Caco-2 (cell line): ENCODE measurements at regions not wholly inside any gene's neighbourhood (a gene's known extent, or its start where the extent isn't known, plus 50 kb on each side); places are given as distances from the start of the nearest gene placed in this dataset.

Experiments used
- BruUV-seq: library from RNA; stranded (reverse); fragments of 400-500 nt; replicated peaks from 2 replicates; lab custom pipeline; 2021; lab: Mats Ljungman, UMichigan
- CTCF ChIA-PET: fragments of 300-600 bp; sonication (Branson Sonifier 250); formaldehyde crosslinking; loops from one replicate; lab custom pipeline; 2022; ENCODE audit warnings: antibody characterized with exemption; lab: Charles Lee
- POLR2A ChIA-PET: fragments of 300-600 bp; sonication (Branson Sonifier 250); formaldehyde crosslinking; loops from one replicate; lab custom pipeline; 2022; ENCODE audit warnings: antibody characterized with exemption; lab: Charles Lee
- DNase-seq, 2 experiments: peaks; one replicate each; pipeline versions ENCODE4 v3.0.0 to v3.0.0-alpha.2; 2020 to 2022
- H3K27me3 ChIP-seq: replicated peaks from 2 replicates; pipeline ENCODE4 v1.6.0; 2011; ENCODE audit warnings: low read length; ENCODE audit not compliant: control insufficient read depth, insufficient read depth
- H3K36me3 ChIP-seq: 2 replicates; pipeline ENCODE4 v1.5.1; 2011; ENCODE audit warnings: low read length; ENCODE audit not compliant: control insufficient read depth, insufficient read depth
- H3K4me1 ChIP-seq: fragments of 250-450 bp; sonication (Bioruptor Pico); 2 replicates; pipeline ENCODE4 v1.5.1; 2020; ENCODE audit warnings: mild to moderate bottlenecking
- H3K4me3 ChIP-seq: 2 replicates; pipeline ENCODE4 v1.5.1; 2011; ENCODE audit warnings: low read depth, mild to moderate bottlenecking, control low read depth, low read length
- H3K9me3 ChIP-seq: fragments of 250-450 bp; sonication (Bioruptor Pico); 2 replicates; pipeline ENCODE4 v1.5.1; 2020; ENCODE audit warnings: mild to moderate bottlenecking, moderate library complexity
- H3K27ac Mint-ChIP-seq: one replicate; pipeline ENCODE4 v1.8.0; 2022; ENCODE audit warnings: mixed read lengths; ENCODE audit not compliant: unreplicated experiment
- H3K27me3 Mint-ChIP-seq: one replicate; pipeline ENCODE4 v1.8.0; 2022; ENCODE audit warnings: mixed read lengths; ENCODE audit not compliant: insufficient read depth, unreplicated experiment
- H3K36me3 Mint-ChIP-seq: one replicate; pipeline ENCODE4 v1.8.0; 2022; ENCODE audit warnings: mild to moderate bottlenecking, mixed read lengths; ENCODE audit not compliant: insufficient read depth, unreplicated experiment
- H3K4me1 Mint-ChIP-seq: one replicate; pipeline ENCODE4 v1.8.0; 2022; ENCODE audit warnings: low read depth, mixed read lengths; ENCODE audit not compliant: unreplicated experiment
- H3K4me3 Mint-ChIP-seq: one replicate; pipeline ENCODE4 v1.8.0; 2022; ENCODE audit warnings: mild to moderate bottlenecking, moderate library complexity, mixed read lengths; ENCODE audit not compliant: unreplicated experiment
- H3K9me3 Mint-ChIP-seq: one replicate; pipeline ENCODE4 v1.8.0; 2022; ENCODE audit warnings: mixed read lengths; ENCODE audit not compliant: unreplicated experiment
- CTCF ChIP-seq, 2 experiments: fragments of 200-600 bp in 1 of 2; IDR thresholded peaks; 1 replicate in 1 of 2; 2 replicates in 1 of 2; pipeline versions ENCODE4 v1.5.1 to v1.8.0; 2011 to 2022; ENCODE audit warnings: antibody characterized with exemption in 1 of 2, control low read depth in 1 of 2, inconsistent platforms in 1 of 2, low read depth in 1 of 2, low read length in 1 of 2, mild to moderate bottlenecking in 1 of 2, moderate library complexity in 1 of 2; ENCODE audit not compliant: insufficient read depth in 1 of 2, severe bottlenecking in 1 of 2, unreplicated experiment in 1 of 2
- intact Hi-C: fragments of 100-400 bp; cut with micrococcal nuclease; formaldehyde crosslinking; loops from one replicate; pipeline ENCODE4 v1.10.0; 2022; ENCODE audit not compliant: unreplicated experiment

GRCh38 chr2:16321872-16322271 lies 343.8 kb downstream of the CYRIA start:
- no peak overlapping the region for H3K4me3 Mint-ChIP-seq
- peak overlapping the region; percentile 90 for H3K27ac Mint-ChIP-seq
- peaks cover 76% of the 10 kb centered on the region for H3K4me1 Mint-ChIP-seq
- no peaks in the 10 kb centered on the region for H3K27me3 ChIP-seq
- no peaks in the 10 kb centered on the region for H3K9me3 ChIP-seq
- no peak overlapping the region for H3K4me3 ChIP-seq
- H3K9me3 Mint-ChIP-seq, result no peaks in the 10 kb centered on the region
- no peaks in the 10 kb centered on the region for H3K27me3 Mint-ChIP-seq
- TF ChIP-seq CTCF (IDR thresholded peaks at IDR 0.05; ENCODE audit: insufficient read depth in 1 of 2, low read depth in 1 of 2, low read length in 1 of 2, severe bottlenecking in 1 of 2, unreplicated experiment in 1 of 2), result no peak
- ChIA-PET POLR2A (no interaction called here), CTCF (interaction anchor here (1.4 kb wide), 1 partner anchor 382 kb away, joined by 4 read pairs; no protein-coding TSS in a partner anchor)
- no TSS peak for BruUV-seq
- H3K4me1 ChIP-seq, result peaks cover 88% of the 10 kb centered on the region
- DNase-seq, result peak in 1 of 2 experiments; percentile 37
- intact Hi-C loops, result loop anchor here (1.0 to 10.0 kb wide), 4 partner anchors 165 to 685 kb away; no protein-coding TSS in a partner anchor
- peaks cover 4% of the 10 kb centered on the region for H3K36me3 Mint-ChIP-seq
- no peaks in the 10 kb centered on the region for H3K36me3 ChIP-seq

- Mint-ChIP-seq H3K4me3 (no peak overlapping the region), H3K4me1 (peaks cover 70% of the 10 kb centered on the region), H3K36me3 (peaks cover 4% of the 10 kb centered on the region), H3K27ac (peak overlapping the region; percentile 90), H3K27me3 (no peaks in the 10 kb centered on the region), H3K9me3 (no peaks in the 10 kb centered on the region)
- Histone ChIP-seq H3K27me3 (no peaks in the 10 kb centered on the region), H3K36me3 (no peaks in the 10 kb centered on the region), H3K4me3 (no peak overlapping the region), H3K4me1 (peaks cover 83% of the 10 kb centered on the region), H3K9me3 (no peaks in the 10 kb centered on the region)
- CTCF ChIA-PET, result no interaction called here
- POLR2A ChIA-PET, result no interaction called here
- intact Hi-C loops, result loop anchor here (10.0 kb wide), 1 partner anchor 536 kb away; no protein-coding TSS in a partner anchor
- DNase-seq, result no peak
- no TSS peak for BruUV-seq
- no peak for TF ChIP-seq CTCF (IDR thresholded peaks at IDR 0.05; ENCODE audit: insufficient read depth in 1 of 2, low read depth in 1 of 2, low read length in 1 of 2, severe bottlenecking in 1 of 2, unreplicated experiment in 1 of 2)
Measured at GRCh38 chr2:16321256-16321655, 344.4 kb downstream of the CYRIA start.

GRCh38 chr2:16320716-16321115 lies 344.9 kb downstream of the CYRIA start:
- peaks cover 4% of the 10 kb centered on the region for H3K36me3 Mint-ChIP-seq
- Histone ChIP-seq H3K4me3 (no peak overlapping the region), H3K4me1 (peaks cover 78% of the 10 kb centered on the region), H3K9me3 (no peaks in the 10 kb centered on the region), H3K27me3 (no peaks in the 10 kb centered on the region), H3K36me3 (no peaks in the 10 kb centered on the region)
- no peak for DNase-seq
- no TSS peak for BruUV-seq
- CTCF ChIA-PET, result no interaction called here
- no peak for TF ChIP-seq CTCF (IDR thresholded peaks at IDR 0.05; ENCODE audit: insufficient read depth in 1 of 2, low read depth in 1 of 2, low read length in 1 of 2, severe bottlenecking in 1 of 2, unreplicated experiment in 1 of 2)
- H3K4me1 Mint-ChIP-seq, result peaks cover 64% of the 10 kb centered on the region
- H3K9me3 Mint-ChIP-seq, result no peaks in the 10 kb centered on the region
- H3K27ac Mint-ChIP-seq, result no peak overlapping the region
- no peaks in the 10 kb centered on the region for H3K27me3 Mint-ChIP-seq
- intact Hi-C loops, result loop anchor here (10.0 kb wide), 1 partner anchor 536 kb away; no protein-coding TSS in a partner anchor
- POLR2A ChIA-PET, result no interaction called here
- H3K4me3 Mint-ChIP-seq, result no peak overlapping the region
